GM23248 (cell line): ENCODE measurements at regions not wholly inside any gene's neighbourhood (a gene's known extent, or its start where the extent isn't known, plus 50 kb on each side); places are given as distances from the start of the nearest gene placed in this dataset.
"Not testable (repeated sequence)": the region's sequence is repeated elsewhere in the genome, so short reads cannot be mapped to it uniquely, and the experiment has no call there.

Experiments
- DNase-seq: peaks from one replicate; pipeline ENCODE4 v3.0.0-alpha.2; 2015
- H2AFZ ChIP-seq: fragments of 200-600 bp; sonication (generic); 2 replicates; pipeline ENCODE4 v1.6.1; 2016; ENCODE audit warnings: antibody characterized with exemption
- H3F3A ChIP-seq: fragments of 200-600 bp; sonication (generic); 2 replicates; pipeline ENCODE4 v1.6.1; 2016; ENCODE audit warnings: mild to moderate bottlenecking, antibody characterized with exemption, mixed run types; ENCODE audit not compliant: insufficient read depth
- H3K27ac ChIP-seq: fragments of 200-600 bp; sonication (generic); 2 replicates; pipeline ENCODE4 v1.5.1; 2016; ENCODE audit warnings: mild to moderate bottlenecking
- H3K27me3 ChIP-seq: fragments of 200-600 bp; sonication (generic); replicated peaks from 2 replicates; pipeline ENCODE4 v1.6.1; 2016; ENCODE audit warnings: mild to moderate bottlenecking; ENCODE audit not compliant: insufficient read depth
- H3K36me3 ChIP-seq: fragments of 200-600 bp; sonication (generic); 2 replicates; pipeline ENCODE4 v1.6.1; 2016; ENCODE audit warnings: low read depth, mild to moderate bottlenecking
- H3K4me1 ChIP-seq: fragments of 200-600 bp; sonication (generic); 2 replicates; pipeline ENCODE4 v1.6.1; 2016; ENCODE audit warnings: mild to moderate bottlenecking; ENCODE audit not compliant: insufficient read depth
- H3K4me2 ChIP-seq: fragments of 200-600 bp; sonication (generic); one replicate; pipeline ENCODE4 v1.6.1; 2016; ENCODE audit warnings: mild to moderate bottlenecking; ENCODE audit not compliant: unreplicated experiment
- H3K4me3 ChIP-seq: fragments of 200-600 bp; sonication (generic); 2 replicates; pipeline ENCODE4 v1.5.1; 2016; ENCODE audit warnings: mild to moderate bottlenecking
- H3K79me2 ChIP-seq: fragments of 200-600 bp; sonication (generic); 2 replicates; pipeline ENCODE4 v1.6.1; 2016; ENCODE audit warnings: mild to moderate bottlenecking; ENCODE audit not compliant: insufficient read depth
- H3K9ac ChIP-seq: fragments of 200-600 bp; sonication (generic); 2 replicates; pipeline ENCODE4 v1.6.1; 2016; ENCODE audit warnings: mild to moderate bottlenecking
- H3K9me2 ChIP-seq: fragments of 200-600 bp; sonication (generic); 2 replicates; pipeline ENCODE4 v1.6.1; 2016; ENCODE audit warnings: mixed run types, mild to moderate bottlenecking, moderate library complexity; ENCODE audit not compliant: insufficient read depth
- H3K9me3 ChIP-seq: fragments of 200-600 bp; sonication (generic); one replicate; pipeline ENCODE4 v1.6.1; 2017; ENCODE audit warnings: low read depth
- H4K20me1 ChIP-seq: fragments of 200-600 bp; sonication (generic); 2 replicates; pipeline ENCODE4 v1.6.0; 2016; ENCODE audit not compliant: insufficient read depth
- EZH2 ChIP-seq: fragments of 200-600 bp; sonication (generic); IDR thresholded peaks from 2 replicates; pipeline ENCODE4 v1.6.1; 2018; ENCODE audit warnings: antibody characterized with exemption, mild to moderate bottlenecking; ENCODE audit not compliant: insufficient read depth, poor library complexity, severe bottlenecking
- EZH2phosphoT487 ChIP-seq: fragments of 200-600 bp; sonication (generic); IDR thresholded peaks from 2 replicates; pipeline ENCODE4 v1.6.1; 2018; ENCODE audit warnings: antibody characterized with exemption, moderate library complexity, mild to moderate bottlenecking, low read depth; ENCODE audit not compliant: insufficient read depth
- WGBS, 2 experiments: methylation state at CpG; one replicate each; pipeline ENCODE4 v1.1.6; 2015 to 2017; ENCODE audit warnings: low lambda C conversion rate in 2 of 2, low coverage in 1 of 2; ENCODE audit errors: missing lambda C conversion rate in 2 of 2; 5-methylcytosine and 5-hydroxymethylcytosine counted together
- in situ Hi-C: fragments of 300-500 bp; cut with MboI; formaldehyde crosslinking; loops from 2 replicates; pipeline ENCODE4 v1.15.0; 2020

- H3K9me3 ChIP-seq = no peaks in the 10 kb centered on the region
- no peak overlapping the region for H2AFZ ChIP-seq
- no peaks in the 10 kb centered on the region for H3K4me1 ChIP-seq
- H4K20me1 ChIP-seq = no peaks in the 10 kb centered on the region
- H3K9me2 ChIP-seq = no peaks in the 10 kb centered on the region
- no peaks in the 10 kb centered on the region for H3F3A ChIP-seq
- H3K36me3 ChIP-seq = no peaks in the 10 kb centered on the region
- no peak for TF ChIP-seq EZH2phosphoT487
- no peak for TF ChIP-seq EZH2
- H3K27me3 ChIP-seq = peaks cover 6% of the 10 kb centered on the region; the same call in 1 of the 2 replicates
- WGBS, 2 experiments = 0 to 3% methylated on average over 1 of the region's 1 CpG
- H3K79me2 ChIP-seq = no peaks in the 10 kb centered on the region
- in situ Hi-C loops = no loop called here
- no peak for DNase-seq
- no peak overlapping the region for H3K4me3 ChIP-seq
- no peak overlapping the region for H3K9ac ChIP-seq
- no peak overlapping the region for H3K27ac ChIP-seq
- H3K4me2 ChIP-seq = no peak overlapping the region
Measured at GRCh38 chr4:147244786-147245185, 236.1 kb upstream of the EDNRA start.

- WGBS, 2 experiments = 19 to 38% methylated on average over 1 of the region's 1 CpG
- H2AFZ ChIP-seq = no peak overlapping the region
- no peak for DNase-seq
- H3K9me2 ChIP-seq = no peaks in the 10 kb centered on the region
- H3K9me3 ChIP-seq = no peaks in the 10 kb centered on the region
- peaks cover 6% of the 10 kb centered on the region; the same call in 1 of the 2 replicates for H3K27me3 ChIP-seq
- no peaks in the 10 kb centered on the region for H3K4me1 ChIP-seq
- H3K27ac ChIP-seq = no peak overlapping the region
- no peak overlapping the region for H3K4me2 ChIP-seq
- no peaks in the 10 kb centered on the region for H4K20me1 ChIP-seq
- H3K36me3 ChIP-seq = no peaks in the 10 kb centered on the region
- H3K79me2 ChIP-seq = no peaks in the 10 kb centered on the region
- H3F3A ChIP-seq = no peaks in the 10 kb centered on the region
- H3K9ac ChIP-seq = no peak overlapping the region
- no peak overlapping the region for H3K4me3 ChIP-seq
- in situ Hi-C loops = no loop called here
- TF ChIP-seq EZH2phosphoT487 (no peak), EZH2 (no peak)
Measured at GRCh38 chr4:147246096-147246495, 234.8 kb upstream of the EDNRA start.

GRCh38 chr4:147246528-147246927, 234.4 kb upstream of the EDNRA start:
- H3K4me3 ChIP-seq, H2AFZ ChIP-seq, H3F3A ChIP-seq, H3K36me3 ChIP-seq, H3K4me2 ChIP-seq, H3K9me2 ChIP-seq, DNase-seq, H3K9me3 ChIP-seq, H3K27me3 ChIP-seq, H3K4me1 ChIP-seq, H4K20me1 ChIP-seq, H3K79me2 ChIP-seq, in situ Hi-C loops, H3K9ac ChIP-seq, H3K27ac ChIP-seq: not testable (repeated sequence)
- 19 to 31% methylated on average over 2 of the region's 2 CpGs for WGBS, 2 experiments

GRCh38 chr4:147247579-147247978, 233.3 kb upstream of the EDNRA start:
- Histone ChIP-seq H3K4me2 (no peak overlapping the region), H3K4me1 (no peaks in the 10 kb centered on the region), H3K9me3 (no peaks in the 10 kb centered on the region), H3K36me3 (no peaks in the 10 kb centered on the region), H2AFZ (no peak overlapping the region), H3K27ac (no peak overlapping the region), H3K4me3 (no peak overlapping the region), H3K9me2 (no peaks in the 10 kb centered on the region), H3F3A (no peaks in the 10 kb centered on the region), H3K9ac (no peak overlapping the region), H3K79me2 (no peaks in the 10 kb centered on the region), H3K27me3 (peaks cover 6% of the 10 kb centered on the region; the same call in 1 of the 2 replicates), H4K20me1 (no peaks in the 10 kb centered on the region)
- TF ChIP-seq EZH2 (no peak), EZH2phosphoT487 (no peak)
- in situ Hi-C loops = no loop called here
- 9 to 15% methylated on average over 2 of the region's 2 CpGs for WGBS, 2 experiments
- no peak for DNase-seq

GRCh38 chr4:147250062-147250461, 230.8 kb upstream of the EDNRA start:
- no peak for DNase-seq
- no peaks in the 10 kb centered on the region for H3K4me1 ChIP-seq
- H2AFZ ChIP-seq = no peak overlapping the region
- no peaks in the 10 kb centered on the region for H3F3A ChIP-seq
- H3K4me3 ChIP-seq = no peak overlapping the region
- no peak overlapping the region for H3K27ac ChIP-seq
- H3K4me2 ChIP-seq = no peak overlapping the region
- in situ Hi-C loops = no loop called here
- H3K36me3 ChIP-seq = no peaks in the 10 kb centered on the region
- no peak overlapping the region for H3K9ac ChIP-seq
- no peaks in the 10 kb centered on the region for H3K79me2 ChIP-seq
- TF ChIP-seq EZH2phosphoT487 (no peak), EZH2 (no peak)
- H4K20me1 ChIP-seq = no peaks in the 10 kb centered on the region
- no peaks in the 10 kb centered on the region for H3K27me3 ChIP-seq
- no peaks in the 10 kb centered on the region for H3K9me3 ChIP-seq
- H3K9me2 ChIP-seq = no peaks in the 10 kb centered on the region

GRCh38 chr4:147255268-147255667, 225.6 kb upstream of the EDNRA start:
- H3F3A ChIP-seq, H3K79me2 ChIP-seq, H3K4me2 ChIP-seq, H2AFZ ChIP-seq, in situ Hi-C loops, H3K27me3 ChIP-seq, H3K9me2 ChIP-seq, H4K20me1 ChIP-seq, H3K4me3 ChIP-seq, H3K9me3 ChIP-seq, H3K36me3 ChIP-seq, DNase-seq, H3K9ac ChIP-seq, H3K4me1 ChIP-seq, H3K27ac ChIP-seq: not testable (repeated sequence)
- WGBS, 2 experiments = 45 to 47% methylated on average over 11 of the region's 11 CpGs

- H3K4me3 ChIP-seq, H3K4me2 ChIP-seq, H3K79me2 ChIP-seq, H3K9me2 ChIP-seq, DNase-seq, H3F3A ChIP-seq, H3K9me3 ChIP-seq, H2AFZ ChIP-seq, H3K27ac ChIP-seq, H4K20me1 ChIP-seq, H3K9ac ChIP-seq, H3K27me3 ChIP-seq, H3K36me3 ChIP-seq, H3K4me1 ChIP-seq, in situ Hi-C loops: not testable (repeated sequence)
- 14 to 45% methylated on average over 1 of the region's 1 CpG for WGBS, 2 experiments
Measured at GRCh38 chr4:147259271-147259670, 221.6 kb upstream of the EDNRA start.
